ENCODE measurements at regions not wholly inside any gene's neighbourhood (a gene's known extent, or its start where the extent isn't known, plus 50 kb on each side); places are given as distances from the start of the nearest gene placed in this dataset.

DNA sequence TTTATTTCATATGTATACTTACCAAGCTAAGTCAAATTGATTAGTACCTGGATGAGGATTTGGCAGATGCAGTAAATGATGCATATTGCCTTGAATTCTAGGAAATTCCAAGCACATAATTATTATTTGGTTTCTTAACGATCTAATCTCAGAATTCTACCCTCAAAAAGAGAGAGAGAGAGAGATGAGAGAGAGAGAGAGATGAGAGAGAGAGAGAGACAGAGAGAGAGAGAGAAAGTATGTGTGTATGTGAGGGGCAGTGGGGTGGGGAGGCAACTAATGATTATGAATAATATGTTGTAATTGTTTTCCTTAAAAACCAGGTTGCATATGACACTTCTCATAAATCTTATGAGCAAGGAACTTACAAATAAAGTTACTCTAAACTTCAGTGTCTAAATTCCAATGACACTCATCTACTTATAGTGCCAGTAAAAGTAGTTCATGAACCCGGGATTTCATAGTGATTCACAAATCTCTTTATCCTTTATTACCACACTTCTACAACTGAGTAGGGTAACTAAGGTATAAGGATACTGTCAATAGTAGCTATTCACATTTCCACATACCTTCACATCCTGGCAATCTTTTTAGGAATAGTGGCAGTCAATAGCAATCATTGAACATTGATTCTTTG lies 60.5 kb upstream of the EDIL3 start:
- Histone ChIP-seq H3K4ac (replicated peaks; ENCODE audit: insufficient read length, low read depth, low read length) (no peak overlapping the region), H2BK12ac (ENCODE audit: low read depth, low read length) (no peak overlapping the region), H3K27me3 (replicated peaks in 1 of 4; ENCODE audit: control insufficient read depth in 3 of 4, extremely low read depth in 1 of 4, insufficient read depth in 3 of 4, low read length in 3 of 4) (no peaks in the 10 kb centered on the region), H3K9ac (replicated peaks in 1 of 4; ENCODE audit: extremely low read depth in 1 of 4, low read depth in 3 of 4, low read length in 3 of 4) (no peak overlapping the region), H3K23me2 (ENCODE audit: low read depth, low read length) (no peaks in the 10 kb centered on the region), H2AFZ (ENCODE audit: low read length) (no peak overlapping the region), H4K91ac (replicated peaks; ENCODE audit: insufficient read length, low read length) (no peak overlapping the region), H4K5ac (ENCODE audit: insufficient read length, low read depth, low read length) (no peak overlapping the region), H4K20me1 (replicated peaks in 1 of 2; ENCODE audit: control insufficient read depth in 1 of 2, insufficient read depth in 2 of 2, low read length in 2 of 2) (no peaks in the 10 kb centered on the region), H2BK20ac (ENCODE audit: low read length) (no peak overlapping the region), H3K4me1 (replicated peaks in 1 of 4; ENCODE audit: control insufficient read depth in 3 of 4, insufficient read depth in 4 of 4, low read length in 3 of 4) (no peaks in the 10 kb centered on the region), H3K14ac (ENCODE audit: insufficient read length) (no peak overlapping the region), H3K9me3 (ENCODE audit: insufficient read depth in 2 of 2, low read depth in 1 of 2, low read length in 1 of 2) (no peaks in the 10 kb centered on the region), H2BK120ac (replicated peaks; ENCODE audit: low read depth, low read length) (no peak overlapping the region), H3K18ac (ENCODE audit: extremely low read depth, low read length) (no peak overlapping the region), H4K8ac (ENCODE audit: extremely low read depth, insufficient read depth, low read length) (no peak overlapping the region), H2AK5ac (ENCODE audit: low read depth, low read length) (no peak overlapping the region), H3K27ac (ENCODE audit: low read depth, low read length) (no peak overlapping the region), H3K79me1 (ENCODE audit: low read depth, low read length) (no peaks in the 10 kb centered on the region), H3K4me2 (ENCODE audit: insufficient read depth in 1 of 2, low read depth in 2 of 2, low read length in 2 of 2) (no peak overlapping the region), H2BK15ac (ENCODE audit: low read length) (no peak overlapping the region), H3K4me3 (ENCODE audit: extremely low read depth in 1 of 4, insufficient read depth in 2 of 4, low read depth in 3 of 4, low read length in 4 of 4) (no peak overlapping the region), H3K79me2 (ENCODE audit: control insufficient read depth in 1 of 2, insufficient read depth in 2 of 2, low read length in 2 of 2) (no peaks in the 10 kb centered on the region), H3K36me3 (ENCODE audit: control insufficient read depth in 2 of 4, insufficient read depth in 4 of 4, low read length in 3 of 4) (no peaks in the 10 kb centered on the region), H2BK5ac (ENCODE audit: low read depth, low read length) (no peak overlapping the region), H3K23ac (ENCODE audit: insufficient read length) (no peak overlapping the region), H3K56ac (replicated peaks; ENCODE audit: insufficient read length, low read depth, low read length) (no peak overlapping the region)
- FAIRE-seq (no peak), DNase-seq (ENCODE audit: low read depth in 1 of 2, low spot score in 2 of 2) (no peak)
- TF ChIP-seq, protein P1, sequence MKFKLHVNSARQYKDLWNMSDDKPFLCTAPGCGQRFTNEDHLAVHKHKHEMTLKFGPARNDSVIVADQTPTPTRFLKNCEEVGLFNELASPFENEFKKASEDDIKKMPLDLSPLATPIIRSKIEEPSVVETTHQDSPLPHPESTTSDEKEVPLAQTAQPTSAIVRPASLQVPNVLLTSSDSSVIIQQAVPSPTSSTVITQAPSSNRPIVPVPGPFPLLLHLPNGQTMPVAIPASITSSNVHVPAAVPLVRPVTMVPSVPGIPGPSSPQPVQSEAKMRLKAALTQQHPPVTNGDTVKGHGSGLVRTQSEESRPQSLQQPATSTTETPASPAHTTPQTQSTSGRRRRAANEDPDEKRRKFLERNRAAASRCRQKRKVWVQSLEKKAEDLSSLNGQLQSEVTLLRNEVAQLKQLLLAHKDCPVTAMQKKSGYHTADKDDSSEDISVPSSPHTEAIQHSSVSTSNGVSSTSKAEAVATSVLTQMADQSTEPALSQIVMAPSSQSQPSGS (IDR thresholded peaks at IDR 0.05; ENCODE audit: low read length) = no peak
- TF ChIP-seq POLR2A (IDR thresholded peaks at IDR 0.05; ENCODE audit: control extremely low read depth in 1 of 2, low read depth in 2 of 2, low read length in 2 of 2) (no peak), RFX5 (IDR thresholded peaks at IDR 0.05; ENCODE audit: borderline replicate concordance, low read depth, low read length) (no peak), TCF12 (IDR thresholded peaks at IDR 0.05; ENCODE audit: low read depth, low read length) (no peak), SRF (IDR thresholded peaks at IDR 0.05; ENCODE audit: low read depth, low read length) (no peak), POLR2AphosphoS5 (IDR thresholded peaks at IDR 0.05; ENCODE audit: low read depth, low read length) (no peak), HDAC2 (IDR thresholded peaks at IDR 0.05; ENCODE audit: borderline replicate concordance in 1 of 2, low read depth in 2 of 2, low read length in 2 of 2) (no peak), CHD1 (IDR thresholded peaks at IDR 0.05; ENCODE audit: low read depth, low read length) (no peak), EP300 (IDR thresholded peaks at IDR 0.05; ENCODE audit: borderline replicate concordance in 1 of 2, low read depth in 2 of 2, low read length in 2 of 2) (no peak), BACH1 (IDR thresholded peaks at IDR 0.05; ENCODE audit: low read length) (no peak), KDM4A (IDR thresholded peaks at IDR 0.05; ENCODE audit: low read depth, low read length, severe bottlenecking) (no peak)
- ChIA-PET CTCF (ENCODE audit: partially characterized antibody) (no interaction called here), POLR2A (ENCODE audit: partially characterized antibody) (no interaction called here)
- WGBS, 2 experiments (ENCODE audit: extremely low coverage in 1 of 2, insufficient coverage in 1 of 2, insufficient read length in 1 of 2, insufficient replicate concordance in 2 of 2, low coverage in 1 of 2, low lambda C conversion rate in 2 of 2, missing lambda C conversion rate in 1 of 2) = 95% methylated on average over 2 of the region's 2 CpGs; no CpG with 5 or more reads in 1 of the 2 experiments

Data from H1 (cell line).